BLaER1 treated with 17β-estradiol and CSF1 and Interleukin-3, amounts not matched to agents 10 nM and 100 nM (cell line): ENCODE measurements at regions not wholly inside any gene's neighbourhood (a gene's known extent, or its start where the extent isn't known, plus 50 kb on each side); places are given as distances from the start of the nearest gene placed in this dataset.
"Not testable (repeated sequence)": the region's sequence is repeated elsewhere in the genome, so short reads cannot be mapped to it uniquely, and the experiment has no call there.

Source experiments
- H3K27ac ChIP-seq, 11 experiments: shearing (Covaris generic); formaldehyde crosslinking; 2 replicates each; pipeline ENCODE4 v1.8.1; 2022
- H3K27me3 ChIP-seq, 11 experiments: shearing (Covaris generic); formaldehyde crosslinking; 2 replicates each; pipeline ENCODE4 v1.8.1; 2022
- H3K36me3 ChIP-seq, 11 experiments: shearing (Covaris generic); formaldehyde crosslinking; 2 replicates each; pipeline ENCODE4 v1.8.1; 2022
- H3K4me1 ChIP-seq, 10 experiments: shearing (Covaris generic); formaldehyde crosslinking; 2 replicates each; pipeline ENCODE4 v1.8.1; 2022
- H3K4me2 ChIP-seq, 11 experiments: shearing (Covaris generic); formaldehyde crosslinking; 2 replicates each; pipeline ENCODE4 v1.8.1; 2022
- H3K4me3 ChIP-seq, 10 experiments: shearing (Covaris generic); formaldehyde crosslinking; 2 replicates each; pipeline ENCODE4 v1.8.1; 2022
- H3K9ac ChIP-seq, 11 experiments: shearing (Covaris generic); formaldehyde crosslinking; 2 replicates each; pipeline ENCODE4 v1.8.1; 2022
- H3K9me3 ChIP-seq, 11 experiments: shearing (Covaris generic); formaldehyde crosslinking; replicated peaks in 1 of 11; 2 replicates each; pipeline ENCODE4 v1.8.1; 2022
- H4K20me1 ChIP-seq, 11 experiments: shearing (Covaris generic); formaldehyde crosslinking; 2 replicates each; pipeline ENCODE4 v1.8.1; 2022
- Cebpa-rat ChIP-seq, 11 experiments: shearing (Covaris generic); IDR thresholded peaks; 2 replicates each; pipeline ENCODE4 v1.8.1; 2022

- Histone ChIP-seq H3K9ac (no peak overlapping the region), H3K4me2 (no peak overlapping the region), H3K4me1 (no peaks in the 10 kb centered on the region), H3K36me3 (no peaks in the 10 kb centered on the region), H3K27ac (no peak overlapping the region), H3K27me3 (no peaks in the 10 kb centered on the region), H3K4me3 (no peak overlapping the region), H4K20me1 (no peaks in the 10 kb centered on the region), H3K9me3 (no peaks in the 10 kb centered on the region; a peak in 1 of 22 replicates)
- TF ChIP-seq Cebpa-rat (IDR thresholded peaks at IDR 0.05) = no peak
Measured at GRCh38 chr18:11383381-11383780, 226.0 kb upstream of the SLC35G4 start.

GRCh38 chr18:11380968-11381367 is 228.4 kb upstream of the SLC35G4 start:
- H3K36me3 ChIP-seq = no peaks in the 10 kb centered on the region
- H3K4me1 ChIP-seq = no peaks in the 10 kb centered on the region
- no peak overlapping the region for H3K27ac ChIP-seq
- H4K20me1 ChIP-seq = no peaks in the 10 kb centered on the region
- no peak overlapping the region for H3K4me3 ChIP-seq
- H3K4me2 ChIP-seq = no peak overlapping the region
- H3K9ac ChIP-seq = no peak overlapping the region
- H3K27me3 ChIP-seq = no peaks in the 10 kb centered on the region
- H3K9me3 ChIP-seq = no peaks in the 10 kb centered on the region; a peak in 1 of 22 replicates
- TF ChIP-seq Cebpa-rat (IDR thresholded peaks at IDR 0.05) = no peak

- no peaks in the 10 kb centered on the region for H3K27me3 ChIP-seq
- no peaks in the 10 kb centered on the region for H3K4me1 ChIP-seq
- no peaks in the 10 kb centered on the region for H3K36me3 ChIP-seq
- TF ChIP-seq Cebpa-rat (IDR thresholded peaks at IDR 0.05) = no peak
- H3K4me2 ChIP-seq = no peak overlapping the region
- H3K27ac ChIP-seq = no peak overlapping the region
- no peak overlapping the region for H3K4me3 ChIP-seq
- H3K9ac ChIP-seq = no peak overlapping the region
- H4K20me1 ChIP-seq = no peaks in the 10 kb centered on the region
- H3K9me3 ChIP-seq = no peaks in the 10 kb centered on the region; a peak in 1 of 22 replicates
Measured at GRCh38 chr18:11379660-11380059, 229.7 kb upstream of the SLC35G4 start.

GRCh38 chr18:11377766-11378540 is 228.6 kb upstream of the PIEZO2 start:
- H3K4me1 ChIP-seq = no peaks in the 10 kb centered on the region
- H3K9ac ChIP-seq = no peak overlapping the region
- H4K20me1 ChIP-seq = no peaks in the 10 kb centered on the region
- no peaks in the 10 kb centered on the region for H3K36me3 ChIP-seq
- no peak overlapping the region for H3K4me2 ChIP-seq
- TF ChIP-seq Cebpa-rat (IDR thresholded peaks at IDR 0.05) = no peak
- no peaks in the 10 kb centered on the region for H3K27me3 ChIP-seq
- no peaks in the 10 kb centered on the region; a peak in 1 of 22 replicates for H3K9me3 ChIP-seq
- no peak overlapping the region for H3K27ac ChIP-seq
- no peak overlapping the region for H3K4me3 ChIP-seq

- peaks cover 0 to 13% (median 0%) of the 10 kb centered on the region in 10 experiments; a peak in 5 of 20 replicates for H3K4me1 ChIP-seq
- H4K20me1 ChIP-seq = no peaks in the 10 kb centered on the region
- no peak overlapping the region for H3K27ac ChIP-seq
- no peaks in the 10 kb centered on the region for H3K9me3 ChIP-seq
- H3K9ac ChIP-seq = no peak overlapping the region
- no peaks in the 10 kb centered on the region for H3K27me3 ChIP-seq
- no peaks in the 10 kb centered on the region for H3K36me3 ChIP-seq
- TF ChIP-seq Cebpa-rat (IDR thresholded peaks at IDR 0.05) = no peak
- no peak overlapping the region for H3K4me2 ChIP-seq
- H3K4me3 ChIP-seq = no peak overlapping the region
Measured at GRCh38 chr18:11372163-11372562, 222.8 kb upstream of the PIEZO2 start.

GRCh38 chr18:11369556-11369955 is 220.2 kb upstream of the PIEZO2 start:
- TF ChIP-seq Cebpa-rat (IDR thresholded peaks at IDR 0.05) = no peak
- Histone ChIP-seq H3K9me3 (no peaks in the 10 kb centered on the region), H3K9ac (no peak overlapping the region), H3K36me3 (no peaks in the 10 kb centered on the region), H4K20me1 (no peaks in the 10 kb centered on the region), H3K4me2 (0 out of 22 replicates have a peak overlapping the region, but pooled peaks of 1 of the 11 experiments have one; percentile 7), H3K27me3 (no peaks in the 10 kb centered on the region), H3K4me3 (no peak overlapping the region), H3K4me1 (peaks cover 0 to 13% (median 0%) of the 10 kb centered on the region in 10 experiments; a peak in 5 of 20 replicates), H3K27ac (no peak overlapping the region)

GRCh38 chr18:11368020-11368419 is 218.7 kb upstream of the PIEZO2 start:
- Histone ChIP-seq H3K4me1 (peaks cover 0 to 13% (median 0%) of the 10 kb centered on the region in 10 experiments; a peak in 5 of 20 replicates), H3K27me3 (no peaks in the 10 kb centered on the region), H3K9me3 (no peaks in the 10 kb centered on the region), H3K4me3 (no peak overlapping the region), H4K20me1 (no peaks in the 10 kb centered on the region), H3K27ac (no peak overlapping the region), H3K4me2 (peak overlapping the region in 2 of 11 experiments; percentile 16 to 24; a peak in 1 of 22 replicates), H3K9ac (no peak overlapping the region), H3K36me3 (no peaks in the 10 kb centered on the region)
- TF ChIP-seq Cebpa-rat (IDR thresholded peaks at IDR 0.05) = no peak

GRCh38 chr18:11367351-11367750 is 218.0 kb upstream of the PIEZO2 start:
- no peak for TF ChIP-seq Cebpa-rat (IDR thresholded peaks at IDR 0.05)
- H3K36me3 ChIP-seq = no peaks in the 10 kb centered on the region
- peaks cover 0 to 13% (median 0%) of the 10 kb centered on the region in 10 experiments; a peak in 5 of 20 replicates for H3K4me1 ChIP-seq
- H3K9me3 ChIP-seq = no peaks in the 10 kb centered on the region
- no peak overlapping the region for H3K27ac ChIP-seq
- no peaks in the 10 kb centered on the region for H4K20me1 ChIP-seq
- H3K9ac ChIP-seq = no peak overlapping the region
- peak overlapping the region in 1 of 11 experiments; percentile 24; a peak in 1 of 22 replicates for H3K4me2 ChIP-seq
- H3K4me3 ChIP-seq = no peak overlapping the region
- H3K27me3 ChIP-seq = no peaks in the 10 kb centered on the region

- H3K4me1 ChIP-seq = peaks cover 0 to 13% (median 0%) of the 10 kb centered on the region in 10 experiments; a peak in 5 of 20 replicates
- H3K27ac ChIP-seq = no peak overlapping the region
- H3K36me3 ChIP-seq = no peaks in the 10 kb centered on the region
- no peak overlapping the region for H3K4me2 ChIP-seq
- H3K4me3 ChIP-seq = no peak overlapping the region
- no peaks in the 10 kb centered on the region for H3K9me3 ChIP-seq
- no peak for TF ChIP-seq Cebpa-rat (IDR thresholded peaks at IDR 0.05)
- H3K9ac ChIP-seq = no peak overlapping the region
- H4K20me1 ChIP-seq = no peaks in the 10 kb centered on the region
- no peaks in the 10 kb centered on the region for H3K27me3 ChIP-seq
Measured at GRCh38 chr18:11366410-11366809, 217.0 kb upstream of the PIEZO2 start.

GRCh38 chr18:11362856-11363255 is 213.5 kb upstream of the PIEZO2 start:
- no peak for TF ChIP-seq Cebpa-rat (IDR thresholded peaks at IDR 0.05)
- Histone ChIP-seq H3K4me1 (peaks cover 0 to 4% (median 0%) of the 10 kb centered on the region in 10 experiments; a peak in 3 of 20 replicates), H3K4me3 (no peak overlapping the region), H3K36me3 (no peaks in the 10 kb centered on the region), H3K4me2 (no peak overlapping the region), H3K27me3 (no peaks in the 10 kb centered on the region), H3K9me3 (no peaks in the 10 kb centered on the region), H4K20me1 (no peaks in the 10 kb centered on the region), H3K9ac (no peak overlapping the region), H3K27ac (no peak overlapping the region)

- H4K20me1 ChIP-seq, H3K4me2 ChIP-seq, H3K36me3 ChIP-seq, H3K9me3 ChIP-seq, H3K9ac ChIP-seq, H3K27ac ChIP-seq, H3K4me3 ChIP-seq, H3K4me1 ChIP-seq, H3K27me3 ChIP-seq: not testable (repeated sequence)
Measured at GRCh38 chr18:11361862-11362261, 212.5 kb upstream of the PIEZO2 start.
